ENCODE measurements at regions not wholly inside any gene's neighbourhood (a gene's known extent, or its start where the extent isn't known, plus 50 kb on each side); places are given as distances from the start of the nearest gene placed in this dataset.
"Not testable (repeated sequence)": the region's sequence is repeated elsewhere in the genome, so short reads cannot be mapped to it uniquely, and the experiment has no call there.

DNA sequence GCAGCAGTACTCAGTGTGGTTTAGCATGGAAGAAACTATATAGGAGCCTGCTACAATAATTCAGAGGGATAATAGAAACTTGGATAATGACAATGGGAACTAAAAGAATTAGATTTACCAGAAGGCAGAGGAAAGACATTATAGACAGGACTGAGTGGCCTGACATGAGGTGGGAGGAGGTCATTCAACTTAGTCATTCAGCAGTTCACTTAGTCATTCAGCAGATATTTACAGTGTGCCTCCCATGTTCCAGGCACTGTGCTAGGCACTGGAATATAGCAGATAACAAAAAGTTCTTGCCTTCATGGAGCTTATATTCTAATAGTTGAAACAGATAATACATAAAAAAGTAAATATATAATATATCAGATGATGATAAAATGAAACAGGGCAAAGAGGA is 110.9 kb upstream of the IKBKE start:
- not testable (repeated sequence) for H3K27ac ChIP-seq; H3K4me3 ChIP-seq; DNase-seq (ENCODE audit: low read depth in 1 of 2, low spot score in 1 of 2); H3K36me3 ChIP-seq; H3K4me1 ChIP-seq (ENCODE audit: low read depth); H3K27me3 ChIP-seq; H3K9me3 ChIP-seq (ENCODE audit: low read depth)

DNA sequence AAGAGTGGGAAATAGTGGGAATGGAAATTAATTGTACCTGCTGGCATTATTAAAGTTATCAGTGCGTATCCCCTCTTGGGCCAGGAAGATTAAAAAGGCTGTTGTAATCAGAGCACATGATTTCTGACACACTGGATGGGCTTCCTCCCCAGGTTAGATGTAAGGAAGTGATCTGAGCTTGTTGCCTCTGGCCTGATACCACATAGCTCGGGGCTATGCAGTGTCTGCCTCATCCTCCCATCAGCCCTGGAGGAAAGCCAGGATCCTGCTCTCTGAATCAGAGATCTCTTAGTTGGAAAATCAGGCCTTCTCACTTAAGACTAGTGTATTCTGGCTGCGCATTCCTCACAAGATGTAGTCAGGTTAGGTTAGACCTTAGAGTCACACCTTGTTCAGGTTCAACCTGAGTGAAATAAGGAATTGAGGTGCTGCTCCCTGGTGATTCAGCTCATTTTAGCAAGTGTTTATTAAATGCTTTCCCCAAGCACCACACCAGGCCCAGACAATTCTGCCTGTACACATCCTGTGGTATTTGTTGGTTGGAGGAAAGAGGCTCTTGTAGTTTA is 108.2 kb upstream of the IKBKE start:
- H3K27me3 ChIP-seq; H3K4me3 ChIP-seq; H3K4me1 ChIP-seq (ENCODE audit: low read depth); H3K9me3 ChIP-seq (ENCODE audit: low read depth); H3K27ac ChIP-seq; DNase-seq (ENCODE audit: low read depth in 1 of 2, low spot score in 1 of 2); H3K36me3 ChIP-seq: not testable (repeated sequence)

DNA sequence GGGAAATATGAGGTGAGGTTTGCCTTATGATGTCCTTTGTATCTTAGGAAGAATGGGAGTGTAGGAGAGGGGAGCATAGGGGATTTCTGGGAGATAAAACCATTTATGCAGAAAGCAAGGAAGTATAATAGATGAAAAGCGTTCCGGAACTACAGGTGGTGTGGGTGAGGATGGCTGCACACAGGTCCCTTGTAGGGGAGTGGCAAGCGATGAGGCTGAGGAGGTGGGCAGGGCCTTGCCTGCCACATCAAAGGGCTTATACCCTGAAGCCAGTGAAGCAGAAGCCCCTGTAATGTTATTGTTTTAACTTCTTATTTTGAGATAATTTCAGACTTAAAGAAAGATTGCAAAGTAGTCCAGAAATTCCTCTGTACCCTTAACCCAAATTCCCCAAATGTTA is 107.3 kb upstream of the IKBKE start:
- not testable (repeated sequence) for H3K36me3 ChIP-seq; H3K4me3 ChIP-seq; H3K4me1 ChIP-seq (ENCODE audit: low read depth); H3K27ac ChIP-seq; DNase-seq (ENCODE audit: low read depth in 1 of 2, low spot score in 1 of 2); H3K9me3 ChIP-seq (ENCODE audit: low read depth); H3K27me3 ChIP-seq

DNA sequence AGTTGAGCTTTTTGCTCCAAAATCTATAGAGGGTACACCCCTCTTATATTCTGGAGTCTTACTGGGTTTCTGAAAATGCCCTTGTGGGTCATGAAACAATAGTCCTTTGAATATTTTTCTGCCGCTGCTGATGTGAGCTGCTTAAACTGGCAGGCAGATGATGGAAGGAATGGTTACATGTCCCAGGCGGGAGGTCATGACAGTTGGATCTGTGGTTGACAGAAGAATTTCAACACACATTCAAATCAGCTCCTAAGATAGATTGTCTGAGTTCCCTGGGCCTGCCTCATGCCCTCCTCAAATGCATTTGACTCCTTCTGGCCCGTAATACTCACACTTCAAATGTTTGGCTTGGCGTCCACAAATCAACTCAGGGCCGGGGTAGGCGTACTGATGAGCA is 105.0 kb upstream of the IKBKE start:
- H3K4me3 ChIP-seq; H3K4me1 ChIP-seq (ENCODE audit: low read depth); H3K27me3 ChIP-seq; H3K9me3 ChIP-seq (ENCODE audit: low read depth); H3K36me3 ChIP-seq: not testable (repeated sequence)
- peak in 1 of 2 donors; percentile 14 for DNase-seq (ENCODE audit: low read depth in 1 of 2, low spot score in 1 of 2)
- peak overlapping the region; percentile 35 for H3K27ac ChIP-seq

DNA sequence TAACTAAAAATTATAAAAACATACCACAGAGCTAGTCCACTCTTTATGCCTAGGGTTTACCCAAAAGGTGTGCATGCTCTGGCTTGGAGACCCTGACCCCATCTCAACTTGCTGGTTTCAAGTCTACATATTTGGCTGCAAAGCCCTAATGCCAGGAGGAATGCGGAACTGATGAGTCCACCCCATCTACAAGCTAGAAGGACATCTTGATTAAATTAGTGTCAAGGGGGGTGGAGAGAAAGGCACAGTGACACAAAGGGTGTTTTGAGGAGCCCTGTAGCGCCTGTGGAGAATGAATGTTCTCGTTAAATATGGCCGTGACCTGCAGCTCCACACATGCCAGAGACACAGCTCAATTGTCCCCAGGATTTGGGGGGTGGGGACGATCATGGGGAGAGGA is 104.1 kb upstream of the IKBKE start:
- not testable (repeated sequence) for H3K4me1 ChIP-seq (ENCODE audit: low read depth); H3K9me3 ChIP-seq (ENCODE audit: low read depth); H3K36me3 ChIP-seq; DNase-seq (ENCODE audit: low read depth in 1 of 2, low spot score in 1 of 2); H3K4me3 ChIP-seq; H3K27me3 ChIP-seq
- peak overlapping the region; percentile 43 for H3K27ac ChIP-seq

DNA sequence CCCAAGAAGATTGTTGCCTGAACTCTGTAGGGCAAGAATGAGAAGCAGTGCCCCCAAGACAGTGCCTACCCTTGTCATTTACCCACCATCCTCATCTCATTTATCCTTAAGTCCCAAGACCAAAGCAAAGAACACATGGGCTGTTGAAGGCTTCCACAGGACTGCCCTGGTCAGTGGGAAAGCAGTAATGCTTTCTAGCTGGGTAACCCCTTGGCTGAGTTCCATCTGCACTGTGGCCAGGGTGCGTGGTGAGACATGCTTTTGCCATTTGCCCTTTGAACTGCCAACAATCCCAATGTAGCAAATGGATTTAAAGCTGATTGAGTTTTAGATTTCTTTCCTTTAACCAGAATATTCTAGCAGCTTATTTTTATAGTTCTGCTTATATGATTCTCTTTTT is 103.5 kb upstream of the IKBKE start:
- H3K4me3 ChIP-seq; DNase-seq (ENCODE audit: low read depth in 1 of 2, low spot score in 1 of 2); H3K4me1 ChIP-seq (ENCODE audit: low read depth); H3K27ac ChIP-seq; H3K9me3 ChIP-seq (ENCODE audit: low read depth); H3K36me3 ChIP-seq; H3K27me3 ChIP-seq: not testable (repeated sequence)

DNA sequence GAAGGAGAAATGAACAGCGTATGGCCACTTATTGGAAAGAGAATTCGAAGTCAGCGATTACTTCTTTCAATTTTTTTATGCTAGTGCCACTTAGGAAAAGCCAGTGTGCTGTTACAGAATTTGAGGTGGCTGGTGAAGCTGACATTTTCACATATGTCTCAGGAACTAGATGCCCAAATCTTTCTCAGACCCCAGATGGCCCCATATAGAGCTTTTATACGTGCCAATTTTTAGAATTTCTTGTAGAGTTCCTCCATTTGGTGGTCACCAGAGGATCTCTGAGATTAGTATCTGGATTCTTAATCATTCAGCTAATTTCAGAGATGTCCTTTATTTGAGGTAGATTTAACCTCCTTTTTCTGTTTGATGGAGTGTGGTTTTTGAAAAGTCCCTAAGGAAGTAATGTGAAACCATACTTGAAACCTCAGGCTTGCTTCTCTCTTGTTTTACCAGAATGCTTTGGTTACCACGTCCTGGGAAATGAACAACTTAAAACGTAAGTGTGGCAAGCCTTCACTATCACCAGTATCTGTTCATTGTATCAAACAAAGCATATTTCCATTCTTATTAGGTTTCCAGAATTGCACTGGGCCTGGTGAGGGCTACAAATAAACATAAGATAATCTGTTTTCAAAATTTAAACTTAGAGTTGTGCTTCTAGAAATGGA is 102.2 kb upstream of the IKBKE start:
- H3K9me3 ChIP-seq (ENCODE audit: low read depth); H3K36me3 ChIP-seq; H3K4me3 ChIP-seq; H3K27me3 ChIP-seq; H3K4me1 ChIP-seq (ENCODE audit: low read depth); H3K27ac ChIP-seq; DNase-seq (ENCODE audit: low read depth in 1 of 2, low spot score in 1 of 2): not testable (repeated sequence)

DNA sequence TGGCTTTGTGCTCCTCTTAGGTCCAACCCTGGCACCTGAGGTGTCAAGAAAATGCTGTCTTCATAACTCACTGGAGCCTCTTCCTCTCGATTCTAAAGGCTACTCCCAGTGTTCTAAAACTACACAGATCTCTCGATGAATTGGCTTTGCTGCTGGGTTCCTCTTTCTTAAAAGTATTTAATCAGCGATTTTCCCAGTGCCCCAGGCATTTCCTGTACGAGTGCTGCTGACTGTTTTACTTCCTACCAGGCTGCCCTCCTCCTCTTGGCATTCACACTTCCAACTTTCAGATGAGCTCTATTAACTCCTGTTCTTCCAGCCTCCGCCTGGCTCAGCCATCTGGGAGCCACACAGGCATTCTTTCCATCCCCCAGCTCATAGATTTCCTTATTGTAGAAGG is 95.6 kb upstream of the IKBKE start:
- not testable (repeated sequence) for H3K4me3 ChIP-seq; DNase-seq (ENCODE audit: low read depth in 1 of 2, low spot score in 1 of 2); H3K9me3 ChIP-seq (ENCODE audit: low read depth); H3K27me3 ChIP-seq; H3K36me3 ChIP-seq; H3K4me1 ChIP-seq (ENCODE audit: low read depth); H3K27ac ChIP-seq

DNA sequence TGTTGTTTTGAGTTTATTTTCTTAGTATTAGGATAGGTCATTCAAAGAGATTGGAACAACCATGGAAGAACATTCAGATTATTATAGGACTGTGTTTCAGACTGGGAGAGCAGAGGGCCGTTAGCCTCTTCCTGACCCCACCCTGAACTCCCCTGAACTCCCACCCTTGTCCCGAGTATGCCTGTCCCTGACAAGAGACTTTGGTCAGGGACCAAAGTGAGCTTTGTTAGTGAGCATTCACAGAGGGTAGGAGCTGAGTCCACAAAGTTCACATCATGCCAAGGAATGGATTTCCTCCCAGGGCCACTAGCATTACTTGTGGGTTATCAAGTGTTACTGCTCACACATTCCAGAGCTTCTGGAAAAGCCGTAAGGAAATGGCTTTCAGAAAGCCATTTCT is 94.7 kb upstream of the IKBKE start:
- H3K4me1 ChIP-seq (ENCODE audit: low read depth); H3K27ac ChIP-seq: not testable (repeated sequence)
- peak in 1 of 2 donors; percentile 0 for DNase-seq (ENCODE audit: low read depth in 1 of 2, low spot score in 1 of 2)

DNA sequence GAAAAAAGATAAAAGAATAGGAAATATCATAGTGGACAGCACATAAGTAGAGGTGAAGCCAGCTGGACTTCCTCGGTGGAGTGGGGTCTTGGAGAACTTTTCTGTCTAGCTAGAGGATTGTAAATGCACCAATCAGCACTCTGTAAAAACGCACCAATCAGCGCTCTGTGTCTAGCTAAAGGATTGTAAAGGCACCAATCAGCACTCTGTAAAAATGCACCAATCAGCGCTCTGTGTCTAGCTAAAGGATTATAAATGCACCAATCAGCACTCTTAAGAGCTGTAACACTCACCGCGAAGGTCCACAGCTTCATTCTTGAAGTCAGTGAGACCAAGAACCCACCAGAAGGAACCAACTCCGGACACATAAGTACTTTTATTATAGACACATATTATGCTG is 91.8 kb upstream of the IKBKE start:
- not testable (repeated sequence) for H3K27me3 ChIP-seq; H3K4me1 ChIP-seq (ENCODE audit: low read depth); H3K9me3 ChIP-seq (ENCODE audit: low read depth); H3K36me3 ChIP-seq; DNase-seq (ENCODE audit: low read depth in 1 of 2, low spot score in 1 of 2); H3K4me3 ChIP-seq; H3K27ac ChIP-seq

More for the DNA sequence above, 94.7 kb upstream of the IKBKE start:
- not testable (repeated sequence) for H3K36me3 ChIP-seq; H3K4me3 ChIP-seq; H3K9me3 ChIP-seq (ENCODE audit: low read depth); H3K27me3 ChIP-seq

DNA sequence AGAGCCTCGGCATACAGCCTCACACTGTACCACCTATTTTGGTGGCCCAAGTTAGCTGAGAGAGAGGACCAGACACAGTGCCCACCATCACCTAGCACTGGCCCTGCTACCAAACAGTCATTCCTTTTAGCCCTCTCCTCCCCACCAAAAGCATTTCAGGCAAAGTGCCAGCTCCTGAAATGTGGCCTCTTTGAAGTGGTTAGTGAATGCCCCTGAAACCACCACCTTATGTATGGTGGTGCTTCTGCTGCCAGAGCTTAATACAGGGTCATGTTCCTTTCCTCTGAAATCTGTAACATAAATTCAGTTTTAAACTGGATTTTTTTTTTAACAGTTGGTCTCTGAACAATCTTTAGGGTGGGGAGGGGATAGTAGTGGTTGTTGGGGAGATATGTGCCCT is 91.0 kb upstream of the IKBKE start:
- not testable (repeated sequence) for DNase-seq (ENCODE audit: low read depth in 1 of 2, low spot score in 1 of 2); H3K27me3 ChIP-seq; H3K27ac ChIP-seq

DNA sequence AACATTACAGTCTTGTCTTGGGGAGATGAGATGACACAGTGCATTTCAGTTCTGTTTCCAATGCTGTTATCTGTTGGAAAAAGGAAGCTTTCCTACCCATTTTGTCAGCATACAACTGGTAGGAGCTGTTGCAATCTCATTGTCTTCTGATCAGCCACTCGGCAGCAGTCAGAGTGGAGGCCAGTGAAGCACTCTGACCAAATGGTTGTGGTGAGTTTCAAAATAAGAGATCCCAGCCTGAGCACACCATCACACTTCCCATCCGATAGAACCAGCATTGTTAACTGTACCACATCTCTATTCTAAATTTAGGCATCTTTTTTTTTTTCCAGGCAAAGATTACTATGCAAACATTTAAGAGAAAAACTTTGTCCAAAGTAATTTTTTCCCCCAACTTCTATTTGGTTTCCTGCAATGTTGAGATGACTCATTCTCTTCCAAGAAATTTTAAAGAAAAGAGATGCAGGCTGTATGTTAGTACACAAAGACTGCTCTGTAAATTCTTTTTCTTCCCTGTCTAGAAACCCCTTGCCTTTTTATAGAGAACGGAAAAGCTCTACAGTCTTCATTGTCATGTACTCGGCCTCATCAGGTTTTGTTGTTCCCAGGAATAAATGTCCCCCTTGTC is 90.0 kb upstream of the IKBKE start:
- H3K4me3 ChIP-seq; H3K36me3 ChIP-seq; H3K9me3 ChIP-seq (ENCODE audit: low read depth); H3K27me3 ChIP-seq; H3K27ac ChIP-seq; H3K4me1 ChIP-seq (ENCODE audit: low read depth): not testable (repeated sequence)
- peak in 1 of 2 donors; percentile 76 for DNase-seq (ENCODE audit: low read depth in 1 of 2, low spot score in 1 of 2)

More for the DNA sequence above, 91.0 kb upstream of the IKBKE start:
- H3K4me1 ChIP-seq (ENCODE audit: low read depth); H3K4me3 ChIP-seq; H3K9me3 ChIP-seq (ENCODE audit: low read depth); H3K36me3 ChIP-seq: not testable (repeated sequence)

DNA sequence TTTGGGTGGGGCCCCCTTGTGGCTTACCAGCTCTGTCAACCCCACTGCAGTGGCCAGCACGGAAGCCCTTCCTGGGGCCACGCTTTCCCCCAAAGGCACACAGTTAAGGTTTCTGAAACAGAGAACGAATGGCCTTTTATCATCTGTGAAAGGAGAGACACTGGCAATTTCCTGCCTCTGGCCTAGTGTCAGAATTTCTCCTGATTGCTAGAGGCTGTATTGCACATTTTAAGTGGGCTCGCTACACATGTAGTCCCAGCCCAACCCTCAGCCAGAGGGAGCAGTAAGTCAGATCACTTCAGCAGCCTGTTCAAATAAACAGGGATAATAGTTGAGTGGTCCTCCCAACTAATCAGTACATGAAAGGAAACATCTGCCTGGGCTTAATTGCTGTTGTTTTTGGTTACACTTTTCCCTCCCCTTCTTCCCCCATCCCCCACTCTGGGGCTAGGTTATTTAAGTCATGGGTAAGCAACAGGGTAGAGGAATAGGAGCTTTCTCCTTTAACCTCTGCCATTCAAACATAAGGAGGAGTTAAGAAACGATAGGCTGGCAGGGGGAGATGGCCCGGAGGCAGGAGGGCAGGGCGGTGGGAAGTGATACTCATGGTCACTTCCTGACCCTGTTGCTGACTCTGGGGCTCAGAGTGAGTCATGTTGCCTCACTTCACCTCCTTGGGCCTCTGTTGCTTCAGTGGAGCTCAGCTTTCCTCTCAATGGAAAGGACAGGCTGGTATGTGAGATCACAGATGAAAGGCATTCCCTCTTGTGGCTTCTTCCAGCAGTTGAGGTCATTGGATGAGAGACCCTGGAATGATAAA is 89.3 kb upstream of the IKBKE start:
- DNase-seq (ENCODE audit: low read depth in 1 of 2, low spot score in 1 of 2), result peak; percentile 29 to 45
- H3K4me3 ChIP-seq; H3K9me3 ChIP-seq (ENCODE audit: low read depth); H3K4me1 ChIP-seq (ENCODE audit: low read depth); H3K36me3 ChIP-seq; H3K27me3 ChIP-seq: not testable (repeated sequence)
- peak overlapping the region; percentile 60 for H3K27ac ChIP-seq
